ENCODE measurements at regions not wholly inside any gene's neighbourhood (a gene's known extent, or its start where the extent isn't known, plus 50 kb on each side); places are given as distances from the start of the nearest gene placed in this dataset.

- ChIA-PET POLR2A (ENCODE audit: low non-redundant PET) (no interaction called here), CTCF (no interaction called here)
- DNase-seq (ENCODE audit: low spot score): no peak
- TF ChIP-seq CTCF (conservative IDR thresholded peaks at IDR 0.05; ENCODE audit: low read depth): no peak
- H3K27ac ChIP-seq: no peak overlapping the region
Measured at GRCh38 chr3:69532547-69533224, 146.8 kb upstream of the FRMD4B start.

GRCh38 chr3:69531576-69532546 lies 146.0 kb upstream of the FRMD4B start:
- H3K27ac ChIP-seq: no peak overlapping the region
- TF ChIP-seq CTCF (conservative IDR thresholded peaks at IDR 0.05; ENCODE audit: low read depth): no peak
- DNase-seq (ENCODE audit: low spot score): no peak
- ChIA-PET POLR2A (ENCODE audit: low non-redundant PET) (interaction anchor here (0.6 kb wide), 1 partner anchor 9 kb away, joined by 3 read pairs; no protein-coding TSS in a partner anchor), CTCF (interaction anchor here (0.5 kb wide), 1 partner anchor 416 kb away, joined by 3 read pairs; no protein-coding TSS in a partner anchor)

- ChIA-PET CTCF (no interaction called here), POLR2A (ENCODE audit: low non-redundant PET) (no interaction called here)
- no peak overlapping the region for H3K27ac ChIP-seq
- DNase-seq (ENCODE audit: low spot score): no peak
- no peak for TF ChIP-seq CTCF (conservative IDR thresholded peaks at IDR 0.05; ENCODE audit: low read depth)
Measured at GRCh38 chr3:69530554-69530953, 144.7 kb upstream of the FRMD4B start.

GRCh38 chr3:69527498-69527897 lies 141.6 kb upstream of the FRMD4B start:
- DNase-seq (ENCODE audit: low spot score): no peak
- POLR2A ChIA-PET (ENCODE audit: low non-redundant PET): no interaction called here
- CTCF ChIA-PET: no interaction called here
- no peak overlapping the region for H3K27ac ChIP-seq
- no peak for TF ChIP-seq CTCF (conservative IDR thresholded peaks at IDR 0.05; ENCODE audit: low read depth)

- ChIA-PET POLR2A (ENCODE audit: low non-redundant PET) (no interaction called here), CTCF (no interaction called here)
- no peak for TF ChIP-seq CTCF (conservative IDR thresholded peaks at IDR 0.05; ENCODE audit: low read depth)
- H3K27ac ChIP-seq: no peak overlapping the region
- DNase-seq (ENCODE audit: low spot score): no peak
Measured at GRCh38 chr3:69524816-69525215, 138.9 kb upstream of the FRMD4B start.

GRCh38 chr3:69521286-69521685 lies 135.4 kb upstream of the FRMD4B start:
- H3K27ac ChIP-seq: no peak overlapping the region
- no peak for DNase-seq (ENCODE audit: low spot score)
- ChIA-PET CTCF (no interaction called here), POLR2A (ENCODE audit: low non-redundant PET) (no interaction called here)
- no peak for TF ChIP-seq CTCF (conservative IDR thresholded peaks at IDR 0.05; ENCODE audit: low read depth)
